ENCODE measurements at regions not wholly inside any gene's neighbourhood (a gene's known extent, or its start where the extent isn't known, plus 50 kb on each side); places are given as distances from the start of the nearest gene placed in this dataset.

- DNase-seq (ENCODE audit: low read depth): no peak
These were observed 357.7 kb upstream of the TSHZ3 start for GRCh38 chr19:31706691-31707620.

GRCh38 chr19:31708520-31708919, 359.3 kb upstream of the TSHZ3 start:
- no peak for DNase-seq (ENCODE audit: low read depth)

GRCh38 chr19:31709476-31709875, 360.2 kb upstream of the TSHZ3 start:
- DNase-seq (ENCODE audit: low read depth): no peak

- DNase-seq (ENCODE audit: low read depth): no peak
These were observed 366.2 kb upstream of the TSHZ3 start for GRCh38 chr19:31715249-31715945.

- DNase-seq (ENCODE audit: low read depth): no peak
These were observed 367.6 kb upstream of the TSHZ3 start for GRCh38 chr19:31716826-31717225.

- DNase-seq (ENCODE audit: low read depth): no peak
These were observed 368.2 kb upstream of the TSHZ3 start for GRCh38 chr19:31717269-31717923.

GRCh38 chr19:31718032-31718431, 368.8 kb upstream of the TSHZ3 start:
- DNase-seq (ENCODE audit: low read depth): no peak

- no peak for DNase-seq (ENCODE audit: low read depth)
These were observed 369.7 kb upstream of the TSHZ3 start for GRCh38 chr19:31718898-31719297.

- no peak for DNase-seq (ENCODE audit: low read depth)
These were observed 373.9 kb upstream of the TSHZ3 start for GRCh38 chr19:31723101-31723500.

GRCh38 chr19:31725051-31725450, 375.8 kb upstream of the TSHZ3 start:
- no peak for DNase-seq (ENCODE audit: low read depth)

GRCh38 chr19:31727536-31727935, 378.3 kb upstream of the TSHZ3 start:
- no peak for DNase-seq (ENCODE audit: low read depth)

GRCh38 chr19:31730270-31730669, 381.0 kb upstream of the TSHZ3 start:
- no peak for DNase-seq (ENCODE audit: low read depth)

GRCh38 chr19:31733591-31733990, 384.4 kb upstream of the TSHZ3 start:
- no peak for DNase-seq (ENCODE audit: low read depth)

GRCh38 chr19:31742249-31742648, 393.0 kb upstream of the TSHZ3 start:
- no peak for DNase-seq (ENCODE audit: low read depth)

GRCh38 chr19:31745731-31746130, 396.5 kb upstream of the TSHZ3 start:
- DNase-seq (ENCODE audit: low read depth): no peak

GRCh38 chr19:31749231-31749630, 400.0 kb upstream of the TSHZ3 start:
- no peak for DNase-seq (ENCODE audit: low read depth)

GRCh38 chr19:31759359-31759758, 410.1 kb upstream of the TSHZ3 start:
- DNase-seq (ENCODE audit: low read depth): no peak

GRCh38 chr19:31761281-31761913, 412.2 kb upstream of the TSHZ3 start:
- no peak for DNase-seq (ENCODE audit: low read depth)

- DNase-seq (ENCODE audit: low read depth): no peak
These were observed 421.0 kb upstream of the TSHZ3 start for GRCh38 chr19:31770223-31770622.

- DNase-seq (ENCODE audit: low read depth): no peak
These were observed 423.7 kb upstream of the TSHZ3 start for GRCh38 chr19:31772915-31773314.

GRCh38 chr19:31781542-31781941, 432.3 kb upstream of the TSHZ3 start:
- DNase-seq (ENCODE audit: low read depth): no peak

- no peak for DNase-seq (ENCODE audit: low read depth)
These were observed 434.4 kb upstream of the TSHZ3 start for GRCh38 chr19:31783592-31783991.
